ENCODE measurements at regions not wholly inside any gene's neighbourhood (a gene's known extent, or its start where the extent isn't known, plus 50 kb on each side); places are given as distances from the start of the nearest gene placed in this dataset.
"Not testable (repeated sequence)": the region's sequence is repeated elsewhere in the genome, so short reads cannot be mapped to it uniquely, and the experiment has no call there.

- no peak for DNase-seq
Observed at GRCh38 chr12:28996688-28997087, 152.4 kb upstream of the FAR2 start.

DNA sequence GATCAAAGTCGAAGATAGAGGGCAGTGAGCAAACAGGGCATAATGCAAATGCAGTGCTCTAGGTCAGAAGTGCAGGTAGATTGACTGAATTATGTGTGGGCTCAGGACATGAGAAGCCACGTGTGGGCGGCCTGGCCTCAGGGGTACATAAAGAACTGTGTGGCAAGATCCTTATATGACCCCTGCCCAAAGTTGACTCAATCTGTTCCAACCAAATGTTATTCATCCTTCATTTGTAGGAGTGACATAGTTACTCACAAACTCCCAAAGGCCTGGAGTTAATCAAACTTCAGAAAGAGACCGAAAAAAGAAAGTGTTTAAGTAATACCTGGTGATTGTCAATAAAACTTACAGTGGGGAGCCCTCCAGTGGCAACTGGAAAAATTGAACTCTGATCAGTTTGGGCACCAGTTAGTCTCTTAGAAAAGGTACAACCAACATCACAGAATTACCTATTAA is 150.4 kb upstream of the FAR2 start:
- peak; percentile 36 for DNase-seq

DNA sequence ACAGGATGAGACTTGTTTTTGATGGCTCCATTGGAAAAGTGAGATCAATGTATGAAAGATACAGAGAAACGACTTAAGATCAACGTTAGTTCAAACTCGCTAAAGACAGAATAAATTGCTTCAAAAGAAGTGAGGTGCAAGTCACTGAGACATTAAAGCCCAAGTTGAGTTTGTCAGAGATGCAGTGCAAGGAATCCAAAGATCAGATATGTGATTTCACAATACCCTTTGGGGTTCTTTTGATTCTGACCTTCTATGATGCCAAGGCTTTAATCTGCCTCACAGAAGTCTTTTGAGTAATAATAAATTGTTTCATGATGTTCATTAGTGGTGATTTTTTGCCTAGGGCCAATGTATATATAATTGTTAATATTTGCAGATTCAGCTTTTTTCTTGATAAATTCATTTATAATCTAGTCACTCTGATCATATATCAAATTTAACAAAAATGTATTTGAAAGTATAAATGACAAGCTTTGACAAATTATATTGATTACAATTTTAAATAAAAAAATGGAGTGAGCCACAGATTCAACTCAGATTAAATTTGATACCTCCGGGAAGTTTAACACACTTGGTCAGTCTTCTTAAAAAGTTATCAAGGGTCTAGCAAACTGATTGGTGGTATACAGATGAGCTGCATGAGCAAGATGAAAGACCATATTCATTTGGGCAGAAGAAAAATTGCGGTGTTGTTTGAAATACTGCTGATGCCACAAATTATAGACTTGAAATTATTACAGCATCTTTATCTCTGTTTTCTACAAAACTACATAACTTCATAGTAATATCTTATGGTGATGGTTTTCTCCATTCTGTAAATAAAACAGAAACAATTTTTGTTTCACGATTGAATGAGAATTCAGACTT is 144.8 kb upstream of the FAR2 start:
- DNase-seq: no peak

GRCh38 chr12:29004936-29005304 is 144.2 kb upstream of the FAR2 start:
- no peak for DNase-seq

GRCh38 chr12:29008786-29009185 is 140.3 kb upstream of the FAR2 start:
- DNase-seq: no peak

DNA sequence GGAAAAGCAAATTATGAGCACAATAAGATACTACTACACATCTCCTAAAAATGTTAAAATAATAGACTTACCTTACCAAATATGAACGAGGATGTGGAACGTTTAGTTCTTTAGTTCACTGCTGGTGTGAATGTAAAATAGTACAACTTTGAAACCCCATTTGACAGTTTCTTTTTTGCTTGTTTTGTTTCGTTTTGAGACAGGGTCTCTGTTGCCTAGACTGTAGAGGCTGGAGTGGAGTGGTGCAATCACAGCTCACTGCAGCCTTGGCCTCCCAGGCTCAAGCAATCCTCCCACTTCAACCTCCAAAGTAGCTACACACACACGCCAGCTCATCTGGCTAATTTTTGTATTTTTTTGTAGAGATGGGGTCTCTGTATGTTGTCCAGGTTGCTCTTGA is 136.4 kb upstream of the FAR2 start:
- no peak for DNase-seq

- DNase-seq: not testable (repeated sequence)
Observed at GRCh38 chr12:29017532-29017931, 131.5 kb upstream of the FAR2 start.

GRCh38 chr12:29023436-29024076 is 125.5 kb upstream of the FAR2 start:
- no peak for DNase-seq

- peak; percentile 5 for DNase-seq
Observed at GRCh38 chr12:29024117-29024516, 125.0 kb upstream of the FAR2 start.

DNA sequence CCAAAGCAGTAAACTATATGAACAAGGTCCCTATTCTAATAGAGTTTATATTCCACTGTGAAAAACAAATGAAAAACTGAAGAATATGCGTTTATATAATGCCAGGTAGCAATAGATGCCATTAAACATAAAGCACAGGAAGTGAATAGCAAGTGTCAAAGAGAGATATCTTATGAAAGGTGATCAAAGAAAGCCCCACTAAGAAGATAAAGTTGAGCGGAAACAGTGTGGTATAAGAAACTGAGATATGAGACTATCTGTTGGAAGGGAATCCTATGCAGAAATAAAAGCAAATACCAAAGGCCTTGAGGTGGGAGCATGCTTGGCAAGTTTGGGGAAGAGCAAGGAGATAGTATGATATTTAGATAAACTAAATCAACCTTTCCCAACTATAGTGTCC is 123.1 kb upstream of the FAR2 start:
- DNase-seq: peak; percentile 5

DNA sequence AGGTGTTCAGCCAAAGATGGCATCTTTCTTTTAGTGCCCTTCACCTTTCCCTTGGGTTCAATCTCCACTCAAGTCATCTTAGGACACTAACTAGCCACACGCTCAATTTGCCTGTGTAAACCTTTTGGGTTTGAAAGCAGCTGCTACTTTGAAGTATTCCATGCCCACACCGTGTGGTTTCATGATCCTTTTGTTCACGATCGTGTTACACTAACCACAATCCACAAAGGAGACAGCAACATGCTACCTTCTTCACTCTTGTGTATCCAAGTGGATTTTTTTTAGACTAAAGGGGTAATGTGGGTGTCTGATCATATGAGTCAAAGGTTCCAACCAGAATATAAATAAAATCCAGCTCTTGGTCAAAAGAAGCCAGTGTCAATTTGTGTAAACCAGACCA is 122.7 kb upstream of the FAR2 start:
- DNase-seq: no peak

- DNase-seq: not testable (repeated sequence)
Observed at GRCh38 chr12:29029484-29029883, 119.6 kb upstream of the FAR2 start.

DNA sequence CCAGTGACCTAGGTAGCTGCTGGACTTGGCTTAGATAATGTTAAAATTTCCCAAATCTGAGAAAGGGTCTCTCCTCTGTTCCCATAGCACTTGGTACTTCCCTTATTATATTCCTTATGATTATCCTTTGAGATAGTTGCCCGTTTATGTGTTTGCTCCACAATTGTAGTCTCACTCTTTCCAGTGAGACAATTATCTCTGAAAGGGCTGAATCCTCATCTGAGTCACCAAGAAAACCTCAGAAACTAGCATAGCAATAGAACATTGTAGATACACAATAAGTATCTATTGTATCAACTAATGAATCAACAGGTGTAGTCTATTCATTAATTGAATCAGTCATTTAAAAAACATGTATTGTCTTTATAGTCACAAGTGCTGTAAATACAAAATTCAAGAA is 119.1 kb upstream of the FAR2 start:
- DNase-seq: no peak

GRCh38 chr12:29032446-29032845 is 116.6 kb upstream of the FAR2 start:
- DNase-seq: no peak

DNA sequence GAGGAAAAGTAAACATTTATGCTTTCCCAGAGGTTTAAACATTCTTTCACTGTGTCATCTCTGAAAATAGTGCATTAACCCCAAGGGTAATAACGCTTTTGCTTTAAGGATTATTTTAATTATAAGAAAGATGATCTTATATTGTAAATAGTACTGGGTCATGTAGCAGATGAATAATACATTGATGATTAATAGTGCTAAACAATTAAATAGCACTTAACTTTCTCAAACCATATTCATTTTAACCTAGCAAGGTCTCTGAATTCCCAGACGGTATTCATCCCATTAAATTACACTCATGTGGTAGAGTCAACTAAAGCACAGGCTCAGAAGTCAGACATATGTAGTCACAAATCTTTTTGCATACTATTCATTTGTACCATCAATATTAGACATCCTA is 115.6 kb upstream of the FAR2 start:
- no peak for DNase-seq

GRCh38 chr12:29035112-29035511 is 114.0 kb upstream of the FAR2 start:
- DNase-seq: no peak

GRCh38 chr12:29039013-29039412 is 110.1 kb upstream of the FAR2 start:
- DNase-seq: no peak

DNA sequence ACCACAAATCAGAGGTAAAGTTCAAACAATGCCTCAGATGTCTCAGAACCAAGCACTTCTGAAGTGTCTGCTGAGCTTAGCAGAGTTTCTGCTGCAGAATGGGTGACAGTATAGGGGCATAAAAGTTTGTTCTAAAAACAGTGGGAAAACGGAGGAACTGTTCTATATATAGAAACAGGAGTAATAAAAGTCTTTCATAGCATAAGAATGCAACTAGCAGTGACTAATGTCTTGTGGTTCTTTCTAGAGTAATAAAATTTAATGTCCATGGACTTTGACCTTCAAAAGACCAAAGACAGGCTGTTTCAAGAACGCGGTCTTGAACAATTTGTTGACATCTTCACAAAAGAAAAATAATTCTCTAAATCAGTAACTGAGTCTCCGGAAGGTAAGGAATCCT is 107.5 kb upstream of the FAR2 start:
- DNase-seq: no peak

DNA sequence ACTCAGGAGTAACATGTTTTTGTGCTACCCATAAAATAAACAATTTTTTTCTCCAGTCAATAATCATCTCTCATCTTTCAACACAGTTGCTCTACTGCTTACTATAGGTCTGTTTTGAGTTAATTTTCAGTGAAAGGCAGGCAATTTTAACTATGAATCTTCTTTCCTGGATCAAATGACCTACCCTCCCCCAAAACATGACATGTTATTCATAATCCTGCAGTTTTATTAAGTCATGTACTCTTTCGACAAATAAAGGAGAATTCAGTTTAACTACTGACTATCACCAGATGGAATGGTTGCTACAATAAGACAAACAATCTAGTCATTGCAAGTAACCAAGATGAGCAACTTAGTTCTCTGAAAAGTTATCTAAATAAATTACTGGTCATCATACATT is 106.0 kb upstream of the FAR2 start:
- no peak for DNase-seq

DNA sequence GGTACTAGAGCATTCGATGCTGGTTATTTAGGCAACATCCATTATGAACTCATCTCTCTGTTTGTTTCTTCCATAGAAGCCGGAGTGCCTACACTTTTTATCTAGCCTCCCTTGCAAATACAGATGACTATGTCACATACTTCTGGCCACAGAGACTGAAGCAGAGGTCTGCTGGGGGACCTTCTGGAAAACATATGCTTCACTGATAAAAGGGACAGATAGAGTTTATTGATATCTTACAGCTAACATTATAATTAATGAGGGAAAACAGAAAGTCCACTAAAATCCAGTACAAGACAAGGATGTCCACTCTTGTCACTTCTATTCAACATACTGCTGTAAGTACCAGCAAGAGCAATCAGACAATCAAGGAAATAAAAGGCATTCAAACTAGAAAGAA is 104.3 kb upstream of the FAR2 start:
- no peak for DNase-seq

- no peak for DNase-seq
Observed at GRCh38 chr12:29048787-29049186, 100.3 kb upstream of the FAR2 start.

DNA sequence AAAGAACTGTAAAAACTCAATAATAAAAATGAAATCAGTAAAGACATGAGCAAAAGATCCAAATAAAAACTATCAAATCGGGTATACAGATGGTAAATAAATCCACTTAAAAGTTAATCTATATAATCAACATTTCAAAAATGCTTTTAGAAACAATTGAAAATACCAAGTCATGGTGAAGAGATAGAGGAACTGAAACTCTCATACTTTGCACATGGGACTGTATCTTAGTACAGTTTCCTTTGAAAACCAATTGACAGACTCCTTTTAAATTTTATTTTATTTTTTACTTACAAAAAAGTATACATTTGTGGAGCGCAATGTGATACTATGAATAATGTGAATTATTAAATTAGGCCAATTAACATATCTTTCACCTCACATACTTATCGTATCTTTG is 98.6 kb upstream of the FAR2 start:
- no peak for DNase-seq

DNA sequence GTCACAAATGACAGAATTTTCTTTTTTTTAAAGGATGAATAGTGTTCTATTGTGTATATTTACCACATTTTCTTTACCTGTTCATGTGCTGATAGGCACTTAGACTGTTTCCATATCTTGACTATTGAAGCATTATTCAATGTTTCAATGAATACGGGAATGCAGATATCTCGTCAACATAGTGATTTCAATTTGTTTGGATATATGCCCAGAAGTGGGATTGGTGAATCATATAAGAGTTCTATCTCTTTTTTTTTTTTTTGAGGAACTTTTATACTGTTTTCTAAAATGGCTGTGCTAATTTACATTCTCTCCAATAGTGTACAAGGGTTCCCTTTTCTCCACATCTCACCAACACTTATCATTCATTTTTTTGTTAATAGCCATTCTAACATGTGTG is 97.9 kb upstream of the FAR2 start:
- DNase-seq: no peak

DNA sequence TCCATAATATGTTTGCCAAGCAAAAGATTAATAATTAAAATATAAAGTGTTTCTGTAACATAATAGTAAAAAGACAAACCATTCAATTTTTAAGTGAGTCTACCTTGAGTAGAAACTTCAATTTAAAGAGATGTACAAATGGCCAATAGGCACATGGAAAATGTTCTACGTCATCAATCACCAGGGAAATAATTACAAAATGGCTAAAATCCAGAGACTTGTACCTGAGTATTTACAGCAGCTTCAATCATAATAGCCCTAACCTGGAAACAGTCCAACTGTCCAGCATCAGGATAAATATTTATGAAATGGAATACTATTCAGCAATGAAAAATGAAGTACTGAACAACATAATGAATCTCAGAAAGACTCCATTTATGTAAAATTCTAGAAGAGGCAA is 95.5 kb upstream of the FAR2 start:
- DNase-seq: no peak
